Transverse colon (tissue), 4 donors: ENCODE measurements at regions not wholly inside any gene's neighbourhood (a gene's known extent, or its start where the extent isn't known, plus 50 kb on each side); places are given as distances from the start of the nearest gene placed in this dataset.
A peak's percentile ranks its signal among the peaks of the same experiment; 100 is the strongest.

Source experiments
- DNase-seq: peaks from one replicate; pipeline ENCODE4 v3.0.0-alpha.2; 2019
- H3K27ac ChIP-seq, 4 donors: fragments of 200-600 bp; sonication (generic); 2 replicates each; pipeline ENCODE4 v1.5.1; 2016 to 2018; ENCODE audit warnings: inconsistent platforms in 4 of 4
- H3K27me3 ChIP-seq: fragments of 200-600 bp; sonication (generic); 2 replicates; pipeline ENCODE4 v1.5.1; 2017; ENCODE audit warnings: inconsistent platforms
- H3K36me3 ChIP-seq, 4 donors: fragments of 200-600 bp; sonication (generic); 2 replicates each; pipeline ENCODE4 v1.5.1; 2017 to 2019; ENCODE audit warnings: inconsistent platforms in 4 of 4
- H3K4me1 ChIP-seq, 4 donors: fragments of 200-600 bp; sonication (generic); 2 replicates each; pipeline ENCODE4 v1.5.1; 2017 to 2020; ENCODE audit warnings: inconsistent platforms in 4 of 4
- H3K4me3 ChIP-seq, 4 donors: fragments of 200-600 bp; sonication (generic); 1 replicate in 1 of 4; 2 replicates in 3 of 4; pipeline versions ENCODE4 v1.5.1 to v1.6.1; 2017 to 2019; ENCODE audit warnings: inconsistent platforms in 4 of 4
- H3K9me3 ChIP-seq, 2 donors: fragments of 200-600 bp; sonication (generic); 2 replicates each; pipeline ENCODE4 v1.5.1; 2017 to 2019; ENCODE audit warnings: inconsistent platforms in 2 of 2
- EP300 ChIP-seq: sonication (generic); formaldehyde crosslinking; IDR thresholded peaks from one replicate; pipeline ENCODE4 v1.6.1; 2017; ENCODE audit warnings: antibody characterized with exemption, low read depth
- POLR2A ChIP-seq: fragments of 450-650 bp; IDR thresholded peaks from one replicate; pipeline ENCODE4 v1.6.1; 2016; ENCODE audit warnings: antibody characterized with exemption, mild to moderate bottlenecking, moderate library complexity
- POLR2AphosphoS5 ChIP-seq, 3 donors: sonication (generic); formaldehyde crosslinking; IDR thresholded peaks; one replicate each; pipeline ENCODE4 v1.6.1; 2016; ENCODE audit warnings: antibody characterized with exemption in 3 of 3
- WGBS, 2 donors: methylation state at CpG; one replicate each; pipeline ENCODE4 v1.1.5; 2018; ENCODE audit warnings: low coverage in 1 of 2; 5-methylcytosine and 5-hydroxymethylcytosine counted together
- in situ Hi-C, 4 donors: fragments of 200-750 bp; cut with MboI; loops; one replicate each; pipeline versions ENCODE4 v1.15.0 to v1.15.1; 2017; ENCODE audit warnings: low sequenced_read_pairs in 3 of 4, low pct_ligation_motif_present in 1 of 4, low pct_unique_long_range_greater_than_20kb in 1 of 4
- intact Hi-C: fragments of 100-400 bp; cut with DNase I; formaldehyde crosslinking; loops from one replicate; pipeline ENCODE4 v1.15.1; 2023; ENCODE audit warnings: low total_unique reads
- TF ChIP-seq, protein P1 (sequence below), 5 experiments: fragments of 200-600 bp in 3 of 5; fragments of 450-650 bp in 2 of 5; sonication (generic) in 3 of 5; IDR thresholded peaks; 1 replicate in 2 of 5; 2 replicates in 3 of 5; pipeline ENCODE4 v1.5.1; 2016 to 2017; ENCODE audit warnings: antibody characterized with exemption in 5 of 5, inconsistent platforms in 3 of 5, mild to moderate bottlenecking in 2 of 5, moderate library complexity in 1 of 5

DNA sequence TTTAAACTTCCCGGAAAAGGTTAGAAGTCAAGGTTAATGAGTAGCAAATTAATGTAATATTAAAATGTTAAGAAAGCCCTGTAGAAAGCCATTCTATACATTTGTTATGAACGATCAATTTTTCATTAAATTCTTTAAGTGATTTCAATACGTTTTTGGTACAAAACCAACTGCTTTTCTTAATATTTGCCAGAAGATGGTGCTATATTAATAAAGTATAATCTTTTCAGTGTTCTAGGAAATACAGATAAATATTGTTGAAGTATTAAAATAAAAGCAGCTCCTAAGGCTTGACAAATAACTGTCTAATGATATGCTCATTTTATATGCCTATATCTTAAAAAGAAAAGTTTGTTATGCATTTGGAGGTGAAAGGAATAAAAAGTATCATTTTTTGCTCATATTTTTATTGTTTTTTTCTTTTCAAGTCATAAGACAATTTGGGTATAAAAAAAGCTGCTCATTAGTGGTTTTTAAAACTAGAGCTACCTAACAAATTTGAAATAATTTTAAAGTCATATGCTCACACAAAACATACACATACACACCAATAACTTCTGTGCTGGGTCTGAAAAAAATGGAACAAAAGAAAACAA, 130.3 kb upstream of the POT1 start:
- WGBS, 2 donors: 13 to 30% methylated on average over 3 of the region's 3 CpGs
- Histone ChIP-seq H3K27me3 (no peaks in the 10 kb centered on the region), H3K27ac (no peak overlapping the region), H3K36me3 (no peaks in the 10 kb centered on the region), H3K9me3 (no peaks in the 10 kb centered on the region), H3K4me1 (no peaks in the 10 kb centered on the region), H3K4me3 (no peak overlapping the region)
- no peak for TF ChIP-seq EP300
- TF ChIP-seq, protein P1, sequence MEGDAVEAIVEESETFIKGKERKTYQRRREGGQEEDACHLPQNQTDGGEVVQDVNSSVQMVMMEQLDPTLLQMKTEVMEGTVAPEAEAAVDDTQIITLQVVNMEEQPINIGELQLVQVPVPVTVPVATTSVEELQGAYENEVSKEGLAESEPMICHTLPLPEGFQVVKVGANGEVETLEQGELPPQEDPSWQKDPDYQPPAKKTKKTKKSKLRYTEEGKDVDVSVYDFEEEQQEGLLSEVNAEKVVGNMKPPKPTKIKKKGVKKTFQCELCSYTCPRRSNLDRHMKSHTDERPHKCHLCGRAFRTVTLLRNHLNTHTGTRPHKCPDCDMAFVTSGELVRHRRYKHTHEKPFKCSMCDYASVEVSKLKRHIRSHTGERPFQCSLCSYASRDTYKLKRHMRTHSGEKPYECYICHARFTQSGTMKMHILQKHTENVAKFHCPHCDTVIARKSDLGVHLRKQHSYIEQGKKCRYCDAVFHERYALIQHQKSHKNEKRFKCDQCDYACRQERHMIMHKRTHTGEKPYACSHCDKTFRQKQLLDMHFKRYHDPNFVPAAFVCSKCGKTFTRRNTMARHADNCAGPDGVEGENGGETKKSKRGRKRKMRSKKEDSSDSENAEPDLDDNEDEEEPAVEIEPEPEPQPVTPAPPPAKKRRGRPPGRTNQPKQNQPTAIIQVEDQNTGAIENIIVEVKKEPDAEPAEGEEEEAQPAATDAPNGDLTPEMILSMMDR (IDR thresholded peaks at IDR 0.05): peak in 1 of 5 experiments; percentile 26
- no peak for DNase-seq
- intact Hi-C loops: no loop called here
- in situ Hi-C loops: loop anchor here in 1 of 4 donors (25.0 kb wide), 1 partner anchor 602 kb away; no protein-coding TSS in a partner anchor

DNA sequence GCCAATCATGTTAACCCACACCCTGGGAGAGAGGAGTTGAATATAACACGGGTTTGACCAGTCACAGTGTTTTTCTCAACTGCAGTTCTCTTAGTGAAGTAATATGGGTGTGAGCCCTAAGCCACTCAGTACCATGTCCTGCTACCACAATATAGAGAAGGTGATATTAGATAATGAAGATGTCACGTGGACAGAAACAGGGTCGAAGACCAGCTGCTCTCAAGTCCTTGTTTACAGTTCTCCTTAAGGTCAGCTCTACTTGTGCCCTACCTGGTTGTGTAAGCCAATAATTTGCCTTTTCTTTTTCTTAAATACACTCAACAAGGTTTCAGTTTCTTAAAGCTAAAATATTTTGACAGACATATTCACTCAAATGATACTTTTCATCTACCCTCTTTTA, 128.3 kb upstream of the POT1 start:
- no peaks in the 10 kb centered on the region for H3K4me1 ChIP-seq
- intact Hi-C loops: no loop called here
- no peak for DNase-seq
- 26 to 41% methylated on average over 3 of the region's 3 CpGs for WGBS, 2 donors
- H3K9me3 ChIP-seq: no peaks in the 10 kb centered on the region
- no peaks in the 10 kb centered on the region for H3K36me3 ChIP-seq
- H3K4me3 ChIP-seq: no peak overlapping the region
- no peak for TF ChIP-seq POLR2A
- TF ChIP-seq POLR2AphosphoS5 (IDR thresholded peaks at IDR 0.05): no peak
- TF ChIP-seq, protein P1 (IDR thresholded peaks at IDR 0.05): no peak
- no peak for TF ChIP-seq EP300
- H3K27me3 ChIP-seq: no peaks in the 10 kb centered on the region
- in situ Hi-C loops: loop anchor here in 1 of 4 donors (25.0 kb wide), 1 partner anchor 604 kb away; no protein-coding TSS in a partner anchor
- H3K27ac ChIP-seq: no peak overlapping the region

DNA sequence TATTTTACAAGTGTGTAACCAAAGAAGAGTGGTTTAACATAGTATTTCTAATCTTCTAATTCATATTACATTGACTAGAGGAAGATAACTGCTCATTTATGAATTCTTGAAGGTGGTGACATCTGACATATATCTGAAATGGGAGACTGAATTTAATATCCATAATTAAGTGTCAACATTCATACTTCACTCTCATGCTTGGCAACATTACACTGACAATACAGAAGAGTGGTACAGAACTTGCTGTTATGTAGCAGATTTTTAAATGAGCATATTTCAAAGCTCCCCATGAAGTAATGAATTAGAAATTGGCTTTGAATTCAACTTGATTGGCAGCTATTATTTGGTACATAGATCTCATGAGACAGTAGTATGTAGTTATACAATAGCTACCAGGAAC, 125.8 kb upstream of the POT1 start:
- H3K36me3 ChIP-seq: no peaks in the 10 kb centered on the region
- no peak for TF ChIP-seq EP300
- TF ChIP-seq, protein P1 (IDR thresholded peaks at IDR 0.05): no peak
- TF ChIP-seq POLR2A: no peak
- no peak for TF ChIP-seq POLR2AphosphoS5 (IDR thresholded peaks at IDR 0.05)
- H3K27ac ChIP-seq: no peak overlapping the region
- no peaks in the 10 kb centered on the region for H3K9me3 ChIP-seq
- no peaks in the 10 kb centered on the region for H3K27me3 ChIP-seq
- H3K4me3 ChIP-seq: no peak overlapping the region
- in situ Hi-C loops (loop anchor here in 1 of 4 donors (25.0 kb wide), 1 partner anchor 607 kb away; no protein-coding TSS in a partner anchor), intact Hi-C loops (no loop called here)
- H3K4me1 ChIP-seq: no peaks in the 10 kb centered on the region
- DNase-seq: no peak

DNA sequence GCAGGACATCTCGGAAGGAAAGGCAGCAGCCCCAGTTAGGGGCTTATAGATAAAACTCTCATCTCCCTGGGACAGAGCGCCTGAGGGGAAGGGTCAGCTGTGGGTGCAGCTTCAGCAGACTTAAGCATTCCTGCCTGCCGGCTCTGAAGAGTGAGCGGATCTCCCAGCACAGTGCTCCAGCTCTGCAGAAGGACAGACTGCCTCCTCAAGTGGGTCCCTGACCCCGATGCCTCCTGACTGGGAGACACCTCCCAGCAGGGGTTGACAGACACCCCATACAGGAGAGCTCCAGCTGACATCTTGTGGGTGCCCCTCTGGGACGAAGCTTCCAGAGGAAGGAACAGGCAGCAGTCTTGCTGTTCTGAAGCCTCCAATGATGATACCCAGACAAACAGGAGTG, 117.1 kb upstream of the POT1 start:
- Histone ChIP-seq H3K4me3 (no peak overlapping the region), H3K27ac (no peak overlapping the region), H3K9me3 (no peaks in the 10 kb centered on the region), H3K27me3 (no peaks in the 10 kb centered on the region), H3K36me3 (no peaks in the 10 kb centered on the region), H3K4me1 (no peaks in the 10 kb centered on the region)
- TF ChIP-seq POLR2AphosphoS5 (IDR thresholded peaks at IDR 0.05): no peak
- TF ChIP-seq, protein P1 (IDR thresholded peaks at IDR 0.05): no peak
- no peak for TF ChIP-seq EP300
- no peak for TF ChIP-seq POLR2A
- DNase-seq: no peak
- in situ Hi-C loops (no loop called here), intact Hi-C loops (no loop called here)
- 80% methylated on average over 6 of the region's 6 CpGs; no CpG with 5 or more reads in 1 of the 2 donors for WGBS, 2 donors
